ENCODE measurements at regions not wholly inside any gene's neighbourhood (a gene's known extent, or its start where the extent isn't known, plus 50 kb on each side); places are given as distances from the start of the nearest gene placed in this dataset.

DNA sequence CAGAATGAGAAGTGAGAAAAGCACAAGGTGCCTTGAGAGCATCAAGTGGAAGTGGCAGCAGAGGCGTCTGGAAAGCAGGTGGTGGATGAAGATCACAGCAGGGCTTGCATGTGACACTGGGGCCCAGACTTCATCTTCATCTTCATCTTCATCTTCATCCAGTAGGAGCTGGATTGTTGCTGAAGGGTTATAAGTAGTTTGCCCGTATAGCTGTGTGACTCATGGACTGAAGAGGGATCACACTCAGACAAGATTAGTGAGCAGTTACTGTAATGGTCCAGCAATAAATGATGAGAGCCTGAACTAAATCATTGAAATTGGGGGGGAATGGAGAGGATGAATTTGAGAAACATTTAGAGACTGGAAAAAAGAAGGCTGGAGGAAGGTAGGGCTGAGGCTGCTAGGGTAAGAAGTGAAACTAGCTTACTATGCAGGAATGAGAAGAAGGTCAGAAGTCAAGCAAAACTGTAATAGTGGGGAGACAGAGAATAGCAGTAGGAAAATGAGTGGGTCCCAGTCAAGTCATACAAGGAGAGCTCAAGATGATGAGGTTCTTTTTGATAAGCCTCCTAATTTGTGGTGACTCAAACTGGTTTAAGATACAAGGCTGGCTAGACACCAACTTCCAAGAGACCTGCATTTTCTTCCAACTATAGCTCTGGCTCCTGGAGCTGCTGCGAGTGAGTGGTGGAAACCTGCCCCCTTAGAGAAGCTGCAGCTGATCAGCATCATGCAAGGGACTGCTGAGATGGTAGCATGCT lies 92.3 kb upstream of the BEND6 start:
- H3K9me3 ChIP-seq (ENCODE audit: low read length), result no peaks in the 10 kb centered on the region
- peaks cover 5 to 29% of the 10 kb centered on the region in 2 donors for H3K27me3 Mint-ChIP-seq
- no peaks in the 10 kb centered on the region for H3K36me3 Mint-ChIP-seq
- no peaks in the 10 kb centered on the region for H3K36me3 ChIP-seq (ENCODE audit: insufficient read depth, low read length)
- peak overlapping the region in 1 of 8 donors; percentile 74 for H3K27ac Mint-ChIP-seq
- ChIA-PET CTCF (no interaction called here), POLR2A (no interaction called here)
- peaks cover 0 to 4% (median 0%) of the 10 kb centered on the region in 3 donors for H3K4me1 Mint-ChIP-seq
- no peak overlapping the region for H3K27ac ChIP-seq (ENCODE audit: low read depth, low read length)
- no peaks in the 10 kb centered on the region for H3K4me1 ChIP-seq (ENCODE audit: insufficient read depth, low read length)
- H3K4me3 Mint-ChIP-seq, result no peak overlapping the region
- H3K9me3 Mint-ChIP-seq, result peaks cover 0 to 1% (median 0%) of the 10 kb centered on the region in 5 donors
- DNase-seq, result no peak
- no peaks in the 10 kb centered on the region for H3K27me3 ChIP-seq (ENCODE audit: insufficient read depth, low read length, poor library complexity, severe bottlenecking)
- H3K4me3 ChIP-seq (ENCODE audit: low read length), result no peak overlapping the region

DNA sequence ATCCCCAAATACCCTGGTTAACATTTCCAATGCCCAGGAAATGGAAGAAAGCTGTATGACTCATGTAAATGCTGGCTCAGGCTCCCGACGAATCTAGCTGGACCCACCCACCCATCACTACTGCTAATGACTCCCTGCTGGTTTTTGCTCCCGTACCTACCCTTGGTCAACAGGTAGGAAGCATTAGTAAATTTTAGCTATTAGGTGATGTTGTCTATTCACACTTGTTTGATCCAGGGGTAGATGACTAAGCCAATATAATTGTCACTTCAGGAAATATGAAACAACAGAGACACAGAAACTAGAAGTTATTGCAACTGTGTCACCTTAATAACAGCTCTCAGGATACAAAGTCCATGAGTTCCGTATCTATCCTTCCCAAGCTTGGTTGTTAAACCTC lies 94.4 kb upstream of the BEND6 start:
- CTCF ChIA-PET, result no interaction called here
- no peaks in the 10 kb centered on the region for H3K36me3 Mint-ChIP-seq

DNA sequence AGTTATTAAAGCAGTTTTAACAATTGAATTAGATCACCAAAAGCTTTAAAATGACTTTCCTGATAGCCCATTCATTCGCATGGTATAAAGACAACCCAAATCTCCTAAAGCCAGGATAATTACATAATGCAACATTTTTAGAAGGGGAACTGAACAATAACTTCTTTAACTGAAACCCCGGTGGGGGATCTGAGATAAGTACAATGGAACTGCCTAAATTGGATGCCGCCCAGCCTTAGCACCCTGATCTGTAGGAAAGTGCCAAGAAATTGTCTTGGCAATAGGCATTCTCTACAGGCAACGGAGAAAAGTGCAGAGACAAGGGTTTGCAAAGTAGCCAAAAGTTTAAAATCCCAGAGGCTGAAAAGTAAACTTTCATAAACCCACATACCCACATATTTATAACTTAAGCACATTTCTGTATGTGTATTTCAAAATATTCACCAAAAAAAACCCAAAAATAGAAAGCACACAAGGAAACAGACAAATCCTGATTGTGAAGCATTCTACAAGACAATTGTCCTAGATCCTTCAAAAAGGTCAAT lies 98.8 kb upstream of the BEND6 start:
- H3K4me3 Mint-ChIP-seq, result no peak overlapping the region
- Histone ChIP-seq H3K4me1 (ENCODE audit: insufficient read depth, low read length) (peaks cover 10% of the 10 kb centered on the region), H3K9me3 (ENCODE audit: low read length) (no peaks in the 10 kb centered on the region), H3K27me3 (ENCODE audit: insufficient read depth, low read length, poor library complexity, severe bottlenecking) (peaks cover 1% of the 10 kb centered on the region), H3K4me3 (ENCODE audit: low read length) (no peak overlapping the region), H3K27ac (ENCODE audit: low read depth, low read length) (no peak overlapping the region), H3K36me3 (ENCODE audit: insufficient read depth, low read length) (no peaks in the 10 kb centered on the region)
- ChIA-PET CTCF (no interaction called here), POLR2A (no interaction called here)
- no peak for DNase-seq
- H3K27me3 Mint-ChIP-seq, result peaks cover 14 to 49% of the 10 kb centered on the region in 2 donors
- no peaks in the 10 kb centered on the region for H3K36me3 Mint-ChIP-seq
- H3K4me1 Mint-ChIP-seq, result peaks cover 9 to 15% (median 15%) of the 10 kb centered on the region in 3 donors
- peak overlapping the region in 1 of 8 donors; percentile 69 for H3K27ac Mint-ChIP-seq
- peaks cover 0 to 2% (median 0%) of the 10 kb centered on the region in 5 donors for H3K9me3 Mint-ChIP-seq

More for the DNA sequence above, 94.4 kb upstream of the BEND6 start:
- Mint-ChIP-seq H3K4me1 (peaks cover 0 to 4% (median 0%) of the 10 kb centered on the region in 3 donors), H3K4me3 (no peak overlapping the region), H3K9me3 (peaks cover 0 to 1% (median 0%) of the 10 kb centered on the region in 5 donors), H3K27ac (no peak overlapping the region), H3K27me3 (peaks cover 5 to 31% of the 10 kb centered on the region in 2 donors)
- H3K9me3 ChIP-seq (ENCODE audit: low read length), result no peaks in the 10 kb centered on the region
- H3K4me3 ChIP-seq (ENCODE audit: low read length), result no peak overlapping the region
- H3K27me3 ChIP-seq (ENCODE audit: insufficient read depth, low read length, poor library complexity, severe bottlenecking), result no peaks in the 10 kb centered on the region
- DNase-seq, result no peak
- H3K36me3 ChIP-seq (ENCODE audit: insufficient read depth, low read length), result no peaks in the 10 kb centered on the region
- no peak overlapping the region for H3K27ac ChIP-seq (ENCODE audit: low read depth, low read length)
- no peaks in the 10 kb centered on the region for H3K4me1 ChIP-seq (ENCODE audit: insufficient read depth, low read length)
- POLR2A ChIA-PET, result no interaction called here

DNA sequence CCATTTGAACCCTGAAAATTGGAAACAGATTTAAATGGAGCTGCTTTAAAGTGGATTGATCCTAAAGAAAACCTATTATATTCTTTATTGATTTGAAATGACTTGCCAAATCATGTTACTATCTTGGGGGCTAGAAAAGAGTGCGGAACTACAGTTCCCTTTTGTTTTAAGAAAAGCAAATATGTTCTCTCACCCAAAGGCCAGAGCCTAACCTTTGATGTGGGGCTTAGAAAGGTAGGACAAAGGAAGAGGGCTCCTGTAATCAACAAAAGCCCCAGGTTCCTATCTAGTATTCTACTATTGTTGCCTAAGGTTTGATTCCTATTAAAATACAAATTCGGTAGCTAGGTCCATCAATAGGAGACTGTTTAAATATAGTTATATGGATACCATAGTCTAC lies 100.8 kb upstream of the BEND6 start:
- H3K4me1 Mint-ChIP-seq, result peaks cover 16 to 23% (median 20%) of the 10 kb centered on the region in 3 donors
- peaks cover 0 to 10% (median 0%) of the 10 kb centered on the region in 5 donors for H3K9me3 Mint-ChIP-seq
- peaks cover 23 to 61% of the 10 kb centered on the region in 2 donors for H3K27me3 Mint-ChIP-seq
- no peak for DNase-seq
- H3K4me3 ChIP-seq (ENCODE audit: low read length), result no peak overlapping the region
- no peaks in the 10 kb centered on the region for H3K36me3 Mint-ChIP-seq
- peaks cover 9% of the 10 kb centered on the region for H3K27me3 ChIP-seq (ENCODE audit: insufficient read depth, low read length, poor library complexity, severe bottlenecking)
- POLR2A ChIA-PET, result no interaction called here
- no peak overlapping the region for H3K27ac Mint-ChIP-seq
- peaks cover 10% of the 10 kb centered on the region for H3K4me1 ChIP-seq (ENCODE audit: insufficient read depth, low read length)
- CTCF ChIA-PET, result no interaction called here
- H3K36me3 ChIP-seq (ENCODE audit: insufficient read depth, low read length), result no peaks in the 10 kb centered on the region
- no peak overlapping the region for H3K27ac ChIP-seq (ENCODE audit: low read depth, low read length)
- no peaks in the 10 kb centered on the region for H3K9me3 ChIP-seq (ENCODE audit: low read length)
- no peak overlapping the region for H3K4me3 Mint-ChIP-seq

DNA sequence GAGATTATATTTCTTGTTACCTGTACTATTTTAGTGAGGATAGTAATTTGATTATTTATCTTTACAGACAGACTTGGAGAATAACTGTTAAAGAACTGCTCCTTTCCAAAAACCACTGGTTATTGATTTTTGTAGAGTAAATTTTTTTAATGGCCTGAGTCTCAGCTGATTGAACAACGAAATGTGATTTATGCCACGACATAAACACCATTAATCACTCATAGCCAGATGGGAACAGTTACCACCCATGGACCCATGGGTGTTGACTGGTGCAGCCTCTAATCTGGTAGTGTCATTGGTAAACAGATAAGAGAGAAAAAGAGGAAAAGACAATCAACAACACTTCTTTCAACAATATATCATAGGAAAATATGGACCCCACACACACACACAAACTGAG lies 101.4 kb upstream of the BEND6 start:
- Histone ChIP-seq H3K27ac (ENCODE audit: low read depth, low read length) (no peak overlapping the region), H3K9me3 (ENCODE audit: low read length) (no peaks in the 10 kb centered on the region), H3K36me3 (ENCODE audit: insufficient read depth, low read length) (no peaks in the 10 kb centered on the region), H3K27me3 (ENCODE audit: insufficient read depth, low read length, poor library complexity, severe bottlenecking) (peaks cover 9% of the 10 kb centered on the region), H3K4me1 (ENCODE audit: insufficient read depth, low read length) (peaks cover 10% of the 10 kb centered on the region), H3K4me3 (ENCODE audit: low read length) (no peak overlapping the region)
- H3K36me3 Mint-ChIP-seq, result no peaks in the 10 kb centered on the region
- peaks cover 16 to 23% (median 20%) of the 10 kb centered on the region in 3 donors for H3K4me1 Mint-ChIP-seq
- no peak overlapping the region for H3K4me3 Mint-ChIP-seq
- H3K27ac Mint-ChIP-seq, result no peak overlapping the region
- CTCF ChIA-PET, result no interaction called here
- peaks cover 23 to 61% of the 10 kb centered on the region in 2 donors for H3K27me3 Mint-ChIP-seq
- DNase-seq, result no peak
- H3K9me3 Mint-ChIP-seq, result peaks cover 0 to 10% (median 0%) of the 10 kb centered on the region in 5 donors
- POLR2A ChIA-PET, result no interaction called here

DNA sequence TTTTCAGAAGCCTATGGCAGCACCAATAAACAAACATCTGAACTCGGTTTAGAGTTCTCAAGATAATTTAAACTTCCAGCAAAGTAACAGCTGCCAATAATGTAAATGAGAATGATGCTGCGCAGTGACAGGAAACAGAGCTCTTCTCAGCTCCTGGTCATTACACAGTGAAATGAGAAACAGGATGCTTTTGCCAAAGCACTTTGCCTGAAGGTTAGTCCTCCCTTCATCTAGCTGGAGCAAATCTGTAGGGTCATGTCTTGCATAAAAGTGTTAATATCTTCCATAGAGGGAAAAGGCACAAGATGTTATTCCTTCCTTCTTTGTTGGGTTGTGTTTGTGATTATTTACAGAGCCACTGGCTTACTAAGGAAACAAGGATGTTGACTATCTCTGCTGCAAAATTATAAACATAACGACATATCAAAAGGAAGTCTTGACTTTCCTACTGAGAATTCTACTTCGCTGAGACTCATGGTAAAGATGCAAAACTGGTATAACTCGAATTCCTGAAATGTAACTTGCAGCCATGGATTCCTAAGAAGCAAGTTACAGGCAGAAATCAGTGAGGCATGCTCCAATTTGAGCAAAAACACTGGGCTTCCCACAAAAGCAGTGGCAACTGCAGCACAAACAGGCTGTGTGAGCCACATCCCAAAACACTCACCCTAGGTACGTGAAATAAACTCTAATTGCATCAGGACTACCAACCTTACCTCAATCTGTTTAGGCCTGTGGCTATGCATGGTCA lies 102.5 kb upstream of the BEND6 start:
- no peak overlapping the region for H3K4me3 ChIP-seq (ENCODE audit: low read length)
- Mint-ChIP-seq H3K27ac (no peak overlapping the region), H3K9me3 (peaks cover 0 to 10% (median 0%) of the 10 kb centered on the region in 5 donors), H3K36me3 (no peaks in the 10 kb centered on the region), H3K4me1 (peaks cover 16 to 23% (median 20%) of the 10 kb centered on the region in 3 donors), H3K4me3 (no peak overlapping the region), H3K27me3 (peaks cover 23 to 68% of the 10 kb centered on the region in 2 donors)
- no peak overlapping the region for H3K27ac ChIP-seq (ENCODE audit: low read depth, low read length)
- POLR2A ChIA-PET, result no interaction called here
- CTCF ChIA-PET, result no interaction called here
- H3K27me3 ChIP-seq (ENCODE audit: insufficient read depth, low read length, poor library complexity, severe bottlenecking), result peaks cover 9% of the 10 kb centered on the region
- DNase-seq, result no peak
- no peaks in the 10 kb centered on the region for H3K9me3 ChIP-seq (ENCODE audit: low read length)
- H3K36me3 ChIP-seq (ENCODE audit: insufficient read depth, low read length), result no peaks in the 10 kb centered on the region
- peaks cover 10% of the 10 kb centered on the region for H3K4me1 ChIP-seq (ENCODE audit: insufficient read depth, low read length)

DNA sequence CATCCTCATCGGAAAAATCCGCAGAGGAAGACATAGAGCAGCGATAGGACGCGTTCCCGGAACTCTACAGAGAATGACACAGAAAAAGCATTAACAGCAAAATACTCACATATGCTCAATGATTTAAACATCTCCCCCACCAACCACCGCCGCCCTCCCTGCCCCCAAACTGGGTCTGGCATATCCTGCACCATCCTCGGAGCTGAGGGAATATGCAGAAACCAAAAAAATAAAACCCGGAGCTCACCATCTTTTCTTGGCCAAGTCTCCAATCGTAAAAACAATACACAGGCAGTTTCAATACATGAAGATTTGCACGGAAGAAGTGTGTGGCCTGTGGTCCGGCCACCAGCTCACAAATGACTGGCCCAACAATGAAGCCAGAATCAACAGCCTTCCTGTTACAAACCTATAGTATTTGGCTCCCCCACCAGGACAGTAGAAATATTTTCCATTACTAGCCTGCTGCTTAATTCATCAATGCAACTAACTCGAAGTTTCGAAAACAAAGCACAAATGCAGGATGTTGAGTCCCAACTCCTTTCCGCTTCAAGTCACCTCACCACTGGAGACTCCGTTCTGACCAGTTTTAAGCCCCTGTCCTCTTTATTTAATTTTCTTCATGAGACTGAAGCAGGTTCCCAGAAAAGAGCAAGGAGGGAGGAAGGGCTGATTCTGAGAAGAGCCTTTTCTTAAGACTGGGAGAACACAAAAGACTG lies 103.2 kb upstream of the BEND6 start:
- Mint-ChIP-seq H3K4me3 (peak overlapping the region in 6 of 7 donors; percentile 43 to 67 (median 61)), H3K36me3 (no peaks in the 10 kb centered on the region), H3K9me3 (peaks cover 0 to 10% (median 0%) of the 10 kb centered on the region in 5 donors), H3K4me1 (peaks cover 16 to 23% (median 20%) of the 10 kb centered on the region in 3 donors), H3K27ac (peak overlapping the region in 1 of 8 donors; percentile 9), H3K27me3 (peaks cover 23 to 69% of the 10 kb centered on the region in 2 donors)
- no peak overlapping the region for H3K27ac ChIP-seq (ENCODE audit: low read depth, low read length)
- H3K4me1 ChIP-seq (ENCODE audit: insufficient read depth, low read length), result peaks cover 10% of the 10 kb centered on the region
- peak in 1 of 5 donors; percentile 1 for DNase-seq
- ChIA-PET CTCF (interaction anchor here (0.6 kb wide), 1 partner anchor 116 kb away, joined by 3 read pairs; no protein-coding TSS in a partner anchor), POLR2A (no interaction called here)
- H3K27me3 ChIP-seq (ENCODE audit: insufficient read depth, low read length, poor library complexity, severe bottlenecking), result peaks cover 9% of the 10 kb centered on the region
- H3K9me3 ChIP-seq (ENCODE audit: low read length), result no peaks in the 10 kb centered on the region
- no peak overlapping the region for H3K4me3 ChIP-seq (ENCODE audit: low read length)
- H3K36me3 ChIP-seq (ENCODE audit: insufficient read depth, low read length), result no peaks in the 10 kb centered on the region

Data from CD8-positive, alpha-beta memory T cell (primary cell).